Right ventricle myocardium superior (tissue), 1 donor: ENCODE measurements at regions not wholly inside any gene's neighbourhood (a gene's known extent, or its start where the extent isn't known, plus 50 kb on each side); places are given as distances from the start of the nearest gene placed in this dataset.

ENCODE experiments used
- ATAC-seq: fragments of 200-7000 bp; cut with Tn5 transposase; one replicate; pipeline ENCODE4 v1.9.1; 2020; ENCODE audit warnings: mild to moderate bottlenecking; ENCODE audit not compliant: poor library complexity
- DNase-seq: peaks from one replicate; pipeline ENCODE4 v3.0.0-alpha.2; 2020
- intact Hi-C: fragments of 100-400 bp; cut with DNase I; formaldehyde crosslinking; loops from one replicate; pipeline ENCODE4 v1.11.2; 2022
- donor health status: DM: no; HTN: yes; CAD: no; lungs with severe emphysema.

- intact Hi-C loops: no loop called here
- ATAC-seq: no peak
- DNase-seq: no peak
Measured at GRCh38 chr4:45831692-45832091, 292.2 kb downstream of the GABRG1 start.

- intact Hi-C loops: no loop called here
- no peak for DNase-seq
- no peak for ATAC-seq
Measured at GRCh38 chr4:45803994-45804393, 319.9 kb downstream of the GABRG1 start.

- ATAC-seq (no peak), DNase-seq (no peak)
- intact Hi-C loops: no loop called here
Measured at GRCh38 chr4:45795135-45795534, 328.7 kb downstream of the GABRG1 start.

- DNase-seq (no peak), ATAC-seq (no peak)
- intact Hi-C loops: no loop called here
Measured at GRCh38 chr4:45778514-45778913, 345.3 kb downstream of the GABRG1 start.

GRCh38 chr4:45776146-45776545 lies 347.7 kb downstream of the GABRG1 start:
- DNase-seq: no peak
- intact Hi-C loops: no loop called here
- no peak for ATAC-seq

- no peak for DNase-seq
- no peak for ATAC-seq
- intact Hi-C loops: no loop called here
Measured at GRCh38 chr4:45770958-45771357, 352.9 kb downstream of the GABRG1 start.

GRCh38 chr4:45765521-45765920 lies 358.3 kb downstream of the GABRG1 start:
- intact Hi-C loops: no loop called here
- DNase-seq (no peak), ATAC-seq (no peak)

- DNase-seq (no peak), ATAC-seq (no peak)
- intact Hi-C loops: no loop called here
Measured at GRCh38 chr4:45751877-45752530, 371.9 kb downstream of the GABRG1 start.

GRCh38 chr4:45750721-45751120 lies 373.1 kb downstream of the GABRG1 start:
- intact Hi-C loops: no loop called here
- DNase-seq (no peak), ATAC-seq (no peak)

GRCh38 chr4:45745741-45746140 lies 378.1 kb downstream of the GABRG1 start:
- intact Hi-C loops: loop anchor here (10.0 kb wide), 1 partner anchor 191 kb away; no protein-coding TSS in a partner anchor
- no peak for DNase-seq
- ATAC-seq: no peak

GRCh38 chr4:45741897-45742296 lies 382.0 kb downstream of the GABRG1 start:
- DNase-seq (no peak), ATAC-seq (no peak)
- intact Hi-C loops: loop anchor here (10.0 kb wide), 1 partner anchor 187 kb away; no protein-coding TSS in a partner anchor

- ATAC-seq (no peak), DNase-seq (no peak)
- intact Hi-C loops: no loop called here
Measured at GRCh38 chr4:45732161-45732560, 391.7 kb downstream of the GABRG1 start.

- DNase-seq: no peak
- intact Hi-C loops: no loop called here
- no peak for ATAC-seq
Measured at GRCh38 chr4:45716093-45716492, 407.8 kb downstream of the GABRG1 start.

GRCh38 chr4:45713996-45714395 lies 409.9 kb downstream of the GABRG1 start:
- intact Hi-C loops: no loop called here

GRCh38 chr4:45701621-45702020 lies 422.2 kb downstream of the GABRG1 start:
- DNase-seq: no peak
- intact Hi-C loops: no loop called here
- no peak for ATAC-seq

More at GRCh38 chr4:45713996-45714395, 409.9 kb downstream of the GABRG1 start:
- ATAC-seq: no peak
- no peak for DNase-seq

- no peak for ATAC-seq
Measured at GRCh38 chr4:45693746-45694145, 430.1 kb downstream of the GABRG1 start.

GRCh38 chr4:45692131-45692735 lies 431.6 kb downstream of the GABRG1 start:
- DNase-seq (no peak), ATAC-seq (no peak)
- intact Hi-C loops: no loop called here

More at GRCh38 chr4:45693746-45694145, 430.1 kb downstream of the GABRG1 start:
- DNase-seq: no peak
- intact Hi-C loops: no loop called here

- no peak for ATAC-seq
- intact Hi-C loops: no loop called here
- DNase-seq: no peak
Measured at GRCh38 chr4:45688341-45688740, 435.5 kb downstream of the GABRG1 start.

- intact Hi-C loops: no loop called here
- no peak for ATAC-seq
- DNase-seq: no peak
Measured at GRCh38 chr4:45679411-45679810, 444.4 kb downstream of the GABRG1 start.

GRCh38 chr4:45668128-45668527 lies 455.7 kb downstream of the GABRG1 start:
- DNase-seq (no peak), ATAC-seq (no peak)
- intact Hi-C loops: no loop called here
